Muscle layer of duodenum (tissue), 2 donors: ENCODE measurements at regions not wholly inside any gene's neighbourhood (a gene's known extent, or its start where the extent isn't known, plus 50 kb on each side); places are given as distances from the start of the nearest gene placed in this dataset.

Experiments
- H3K27ac ChIP-seq: one replicate; pipeline ENCODE4 v1.7.0; 2013; ENCODE audit warnings: mild to moderate bottlenecking, low read length
- H3K27me3 ChIP-seq: one replicate; pipeline ENCODE4 v1.7.0; 2013; ENCODE audit warnings: low read depth, mild to moderate bottlenecking, control low read depth, low read length
- H3K36me3 ChIP-seq, 2 donors: one replicate each; pipeline ENCODE4 v1.7.0; 2013; ENCODE audit warnings: low read length in 2 of 2, control low read depth in 1 of 2, mild to moderate bottlenecking in 1 of 2; ENCODE audit not compliant: insufficient read depth in 2 of 2, control insufficient read depth in 1 of 2
- H3K4me1 ChIP-seq, 2 donors: one replicate each; pipeline ENCODE4 v1.7.0; 2013; ENCODE audit warnings: low read length in 2 of 2, mild to moderate bottlenecking in 2 of 2, control low read depth in 1 of 2, moderate library complexity in 1 of 2; ENCODE audit not compliant: insufficient read depth in 2 of 2, control insufficient read depth in 1 of 2
- H3K4me3 ChIP-seq, 2 donors: one replicate each; pipeline ENCODE4 v1.7.0; 2013; ENCODE audit warnings: low read length in 2 of 2, low read depth in 1 of 2, mild to moderate bottlenecking in 1 of 2
- H3K9me3 ChIP-seq, 2 donors: one replicate each; pipeline ENCODE4 v1.7.0; 2013; ENCODE audit warnings: low read length in 2 of 2, control low read depth in 1 of 2, mild to moderate bottlenecking in 1 of 2; ENCODE audit not compliant: control insufficient read depth in 1 of 2
- donor health status: healthy.

DNA sequence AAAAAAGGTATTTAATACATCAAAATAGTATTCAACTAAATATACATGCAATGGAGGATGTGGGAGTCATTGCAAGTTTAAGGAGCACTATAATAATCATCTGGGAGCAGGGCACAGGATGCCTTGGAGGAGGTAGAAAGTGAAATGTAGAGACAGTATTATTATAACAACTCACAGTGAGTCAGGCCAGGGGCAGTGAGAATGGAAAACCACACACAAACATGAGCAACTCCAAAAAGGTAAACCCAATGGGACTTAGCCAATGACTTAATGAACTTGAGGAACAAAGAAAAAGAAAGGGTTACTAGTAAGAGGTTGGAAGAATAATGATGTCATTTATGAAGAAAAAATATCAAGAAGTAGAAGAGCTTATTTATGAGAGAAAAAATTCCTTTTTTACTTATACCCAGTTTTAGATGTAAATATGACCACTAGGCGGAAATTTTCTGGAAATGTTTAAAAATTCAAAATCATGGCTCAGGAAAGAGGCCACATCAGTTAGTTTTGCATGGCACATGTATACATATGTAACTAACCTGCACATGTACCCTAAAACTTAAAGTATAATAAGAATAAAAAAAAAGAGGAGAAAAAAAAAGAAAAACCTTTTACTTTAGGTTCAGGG, 389.3 kb downstream of the SUCLA2 start:
- no peak overlapping the region for H3K4me3 ChIP-seq

DNA sequence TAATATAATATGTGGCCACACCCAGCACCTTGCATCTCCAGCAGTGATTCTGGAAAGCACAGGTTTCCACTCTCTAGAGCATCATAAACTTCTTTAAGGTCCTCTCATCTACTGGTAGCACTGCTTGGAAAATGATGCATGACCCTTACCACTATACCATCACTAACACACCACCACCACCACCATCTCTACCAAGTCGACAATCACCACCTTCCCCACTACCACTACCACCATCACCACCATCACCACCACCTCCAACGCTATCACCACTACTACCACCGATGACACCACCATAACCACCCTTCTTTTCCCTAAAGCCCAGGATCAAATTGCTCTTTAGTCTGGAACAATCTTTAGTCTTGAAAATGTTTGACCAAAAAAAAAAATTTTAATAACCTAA, 390.4 kb downstream of the SUCLA2 start:
- Histone ChIP-seq H3K4me3 (no peak overlapping the region), H3K27ac (no peak overlapping the region), H3K9me3 (no peaks in the 10 kb centered on the region), H3K4me1 (no peaks in the 10 kb centered on the region), H3K27me3 (no peaks in the 10 kb centered on the region), H3K36me3 (no peaks in the 10 kb centered on the region)

More for the DNA sequence above, 389.3 kb downstream of the SUCLA2 start:
- Histone ChIP-seq H3K27ac (no peak overlapping the region), H3K9me3 (no peaks in the 10 kb centered on the region), H3K4me1 (no peaks in the 10 kb centered on the region), H3K36me3 (no peaks in the 10 kb centered on the region), H3K27me3 (no peaks in the 10 kb centered on the region)

DNA sequence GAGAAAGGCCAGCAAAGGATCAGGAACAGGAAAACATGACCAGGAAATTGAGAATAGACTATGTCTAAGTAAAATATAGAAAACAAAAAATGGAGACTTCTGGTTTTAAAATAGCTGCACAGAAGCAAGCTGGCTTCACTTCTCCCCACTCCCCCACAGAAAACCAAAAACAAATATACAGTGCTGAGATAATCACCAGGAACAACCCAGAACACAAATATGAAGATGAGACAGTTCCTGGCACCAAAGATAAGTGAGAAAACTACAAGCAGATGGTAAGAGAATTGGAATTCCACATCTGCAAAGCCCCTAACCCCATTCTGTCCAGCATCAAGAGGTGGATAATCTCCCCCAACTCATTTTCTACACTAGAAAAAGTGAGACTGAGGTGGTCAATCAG, 397.7 kb downstream of the SUCLA2 start:
- Histone ChIP-seq H3K27ac (no peak overlapping the region), H3K36me3 (no peaks in the 10 kb centered on the region), H3K27me3 (no peaks in the 10 kb centered on the region), H3K4me3 (no peak overlapping the region), H3K4me1 (no peaks in the 10 kb centered on the region), H3K9me3 (peaks cover 0 to 7% of the 10 kb centered on the region in 2 donors)

DNA sequence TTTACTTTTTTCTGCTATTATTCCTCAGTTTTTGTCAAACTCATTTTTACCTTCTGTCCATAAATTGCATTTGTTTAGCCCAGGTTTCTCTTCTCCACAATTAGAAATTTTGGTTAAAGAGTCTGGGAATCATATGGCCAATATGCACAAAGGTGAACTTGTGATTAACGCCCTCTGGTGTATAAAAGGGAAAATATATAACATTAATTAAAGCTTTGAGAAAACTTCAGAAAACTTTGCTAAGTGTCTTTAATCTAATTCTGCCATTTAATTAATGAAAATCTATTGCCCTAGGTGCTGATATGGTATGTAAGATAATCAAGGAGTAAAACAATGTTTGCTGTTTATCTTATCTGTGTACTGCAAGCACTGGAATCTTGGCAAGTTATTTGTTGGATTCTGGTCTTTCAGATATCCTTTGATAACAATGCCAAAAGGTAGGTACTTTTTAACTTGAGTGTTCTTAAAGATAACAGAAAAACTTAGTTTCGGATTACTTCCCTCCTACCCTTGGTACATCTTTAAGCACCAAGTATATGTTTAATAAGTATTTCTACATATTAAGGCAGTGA, 402.6 kb downstream of the SUCLA2 start:
- H3K27me3 ChIP-seq, result no peaks in the 10 kb centered on the region
- H3K36me3 ChIP-seq, result no peaks in the 10 kb centered on the region

DNA sequence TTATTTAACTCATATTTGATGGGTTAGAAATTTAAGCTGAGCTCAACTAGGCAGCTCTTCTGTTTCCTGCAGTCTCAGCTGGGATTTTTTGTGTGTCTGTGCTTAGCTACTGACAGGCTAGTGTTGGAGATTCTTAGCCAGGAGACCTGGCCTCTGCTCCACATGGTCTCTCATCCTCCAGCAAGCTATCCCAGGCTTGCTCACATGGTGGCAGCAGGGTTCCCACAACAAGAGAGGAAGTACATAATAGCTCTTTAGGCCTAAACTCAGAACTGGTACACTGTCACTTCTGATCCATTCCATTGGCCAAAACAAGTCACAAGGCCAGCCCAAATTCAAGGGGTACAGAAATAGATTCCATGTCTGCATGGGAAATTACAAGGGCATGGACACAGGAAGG, 406.2 kb downstream of the SUCLA2 start:
- Histone ChIP-seq H3K9me3 (peaks cover 0 to 18% of the 10 kb centered on the region in 2 donors), H3K4me1 (no peaks in the 10 kb centered on the region), H3K36me3 (no peaks in the 10 kb centered on the region), H3K27me3 (no peaks in the 10 kb centered on the region), H3K4me3 (no peak overlapping the region), H3K27ac (no peak overlapping the region)

More for the DNA sequence above, 402.6 kb downstream of the SUCLA2 start:
- Histone ChIP-seq H3K27ac (no peak overlapping the region), H3K9me3 (peaks cover 0 to 13% of the 10 kb centered on the region in 2 donors), H3K4me3 (no peak overlapping the region), H3K4me1 (no peaks in the 10 kb centered on the region)

DNA sequence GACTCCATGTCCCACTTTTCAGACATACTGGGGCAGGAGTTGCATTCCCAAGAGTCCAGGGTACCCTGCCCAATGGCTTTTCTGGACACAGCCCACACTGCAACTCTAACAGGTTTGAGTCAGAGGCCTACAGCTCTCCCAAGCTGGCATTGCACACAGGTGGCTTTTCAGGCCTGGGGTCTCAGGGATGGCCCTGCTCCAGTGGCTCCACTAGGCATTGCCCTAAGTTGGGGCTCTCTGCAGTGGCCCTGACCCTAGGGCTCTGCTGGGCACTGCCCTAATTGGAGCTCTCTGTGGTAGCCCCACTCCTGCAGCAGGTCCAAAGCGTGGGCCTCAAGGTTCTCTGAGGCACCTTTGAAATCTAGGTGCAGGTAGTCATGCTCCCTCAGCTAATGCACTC, 408.8 kb downstream of the SUCLA2 start:
- no peaks in the 10 kb centered on the region for H3K27me3 ChIP-seq
- no peak overlapping the region for H3K27ac ChIP-seq
- peaks cover 0 to 18% of the 10 kb centered on the region in 2 donors for H3K9me3 ChIP-seq
- no peaks in the 10 kb centered on the region for H3K4me1 ChIP-seq
- H3K4me3 ChIP-seq, result no peak overlapping the region
- H3K36me3 ChIP-seq, result no peaks in the 10 kb centered on the region

DNA sequence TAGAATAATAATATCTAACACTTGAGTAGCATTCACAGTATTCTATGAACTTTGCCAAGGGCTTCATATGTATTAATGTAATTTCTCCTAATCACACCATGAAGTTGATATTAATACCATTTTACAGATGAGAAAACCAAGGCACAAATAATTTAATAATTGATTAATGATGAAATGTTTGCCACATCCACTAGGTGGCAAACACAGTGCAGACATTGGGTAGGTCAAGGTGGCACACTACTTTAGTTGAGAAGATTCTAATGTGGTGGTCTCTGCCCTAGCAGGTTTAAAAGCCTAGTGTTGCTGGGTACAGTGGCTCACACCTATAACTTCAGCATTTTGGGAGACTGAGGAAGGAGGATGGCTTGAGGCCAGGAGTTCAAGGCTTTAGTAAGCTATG, 412.4 kb downstream of the SUCLA2 start:
- Histone ChIP-seq H3K27ac (no peak overlapping the region), H3K9me3 (peaks cover 0 to 8% of the 10 kb centered on the region in 2 donors), H3K4me3 (no peak overlapping the region)

DNA sequence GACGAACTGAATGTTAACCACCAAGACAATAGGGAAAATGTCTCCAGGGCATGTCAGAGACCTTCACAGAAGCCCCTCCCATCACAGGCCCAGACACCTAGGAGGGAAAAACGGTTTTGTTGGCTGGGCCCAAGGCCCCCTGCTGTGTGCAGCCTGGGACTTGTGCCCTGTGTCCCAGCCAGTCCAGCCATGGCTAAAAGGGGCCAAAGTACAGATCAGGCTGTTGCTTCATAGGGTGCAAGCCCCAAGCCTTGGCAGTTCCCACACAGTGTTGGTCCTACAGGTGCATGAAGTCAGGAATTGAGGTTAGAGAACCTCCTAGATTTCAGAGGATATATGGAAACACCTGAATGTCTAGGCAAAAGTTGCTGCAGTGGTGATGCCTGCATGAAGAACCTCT, 428.7 kb downstream of the SUCLA2 start:
- Histone ChIP-seq H3K4me1 (no peaks in the 10 kb centered on the region), H3K27ac (no peak overlapping the region), H3K4me3 (no peak overlapping the region), H3K36me3 (no peaks in the 10 kb centered on the region), H3K27me3 (no peaks in the 10 kb centered on the region), H3K9me3 (peaks cover 9 to 37% of the 10 kb centered on the region in 2 donors)

More for the DNA sequence above, 412.4 kb downstream of the SUCLA2 start:
- Histone ChIP-seq H3K4me1 (no peaks in the 10 kb centered on the region), H3K27me3 (no peaks in the 10 kb centered on the region), H3K36me3 (no peaks in the 10 kb centered on the region)

DNA sequence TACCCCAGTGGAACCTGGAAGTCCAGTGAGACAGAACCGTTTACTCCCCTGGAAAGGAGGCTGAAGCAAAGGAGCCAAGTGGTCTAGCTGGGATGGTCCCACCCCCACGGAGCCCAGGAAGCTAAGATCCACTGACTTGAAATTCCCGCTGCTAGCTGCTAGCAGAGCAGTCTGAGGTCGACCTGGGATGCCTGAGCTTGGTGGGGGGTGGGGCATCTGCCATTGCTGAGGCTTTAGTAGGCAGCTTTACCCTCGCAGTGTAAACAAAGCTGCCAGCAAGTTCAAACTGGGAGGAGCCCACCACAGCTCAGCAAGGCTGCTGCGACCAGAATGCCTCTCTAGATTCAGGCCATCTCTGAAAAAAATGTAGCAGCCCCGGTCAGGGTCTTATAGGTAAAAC, 437.0 kb downstream of the SUCLA2 start:
- Histone ChIP-seq H3K9me3 (no peaks in the 10 kb centered on the region), H3K4me1 (no peaks in the 10 kb centered on the region), H3K4me3 (no peak overlapping the region), H3K36me3 (no peaks in the 10 kb centered on the region), H3K27me3 (no peaks in the 10 kb centered on the region), H3K27ac (no peak overlapping the region)

DNA sequence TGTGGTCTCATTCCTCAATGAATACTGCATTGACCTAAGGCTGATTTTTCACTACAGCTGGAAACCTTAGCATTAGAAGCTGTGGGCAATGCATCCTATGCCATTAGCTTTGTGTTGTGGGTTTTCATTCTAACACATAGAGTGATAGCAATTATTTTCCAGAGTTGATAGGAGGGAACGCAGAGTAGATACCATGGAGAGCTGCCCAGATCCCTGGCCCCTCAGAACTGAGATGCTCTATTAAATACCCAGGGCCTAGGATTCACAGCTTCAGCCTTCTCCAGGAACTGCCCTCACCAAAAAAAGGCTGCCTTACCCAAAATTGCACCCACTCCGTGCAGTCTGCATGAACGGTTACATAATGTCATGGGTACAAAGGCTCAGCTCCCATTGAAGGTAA, 444.4 kb downstream of the SUCLA2 start:
- Histone ChIP-seq H3K4me3 (no peak overlapping the region), H3K27me3 (no peaks in the 10 kb centered on the region), H3K36me3 (no peaks in the 10 kb centered on the region), H3K27ac (no peak overlapping the region), H3K4me1 (no peaks in the 10 kb centered on the region), H3K9me3 (no peaks in the 10 kb centered on the region)

DNA sequence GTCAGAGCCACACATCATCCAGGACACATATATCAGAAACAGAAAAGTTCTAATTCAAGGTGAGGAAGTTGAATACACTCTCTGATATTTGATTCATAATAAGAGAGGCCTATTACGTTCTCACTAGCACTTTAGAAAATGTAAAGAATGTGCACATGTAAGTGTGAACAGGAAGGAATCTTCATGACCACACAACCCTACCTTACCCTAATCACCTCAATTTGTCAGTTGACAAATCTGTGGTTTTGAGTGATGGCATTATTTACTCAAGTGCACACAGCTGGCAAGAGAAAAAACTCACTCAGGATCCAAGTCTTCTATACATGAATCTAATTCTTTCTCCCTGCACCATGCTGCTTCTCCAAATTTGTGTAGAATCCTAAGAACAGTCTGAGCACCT, 445.8 kb downstream of the SUCLA2 start:
- no peak overlapping the region for H3K4me3 ChIP-seq
- H3K27me3 ChIP-seq, result no peaks in the 10 kb centered on the region
- H3K27ac ChIP-seq, result no peak overlapping the region
- H3K36me3 ChIP-seq, result no peaks in the 10 kb centered on the region
- H3K4me1 ChIP-seq, result no peaks in the 10 kb centered on the region
- no peaks in the 10 kb centered on the region for H3K9me3 ChIP-seq
